IPS-15b (cell line): ENCODE measurements at regions not wholly inside any gene's neighbourhood (a gene's known extent, or its start where the extent isn't known, plus 50 kb on each side); places are given as distances from the start of the nearest gene placed in this dataset.
"Not testable (repeated sequence)": the region's sequence is repeated elsewhere in the genome, so short reads cannot be mapped to it uniquely, and the experiment has no call there.

Source experiments
- H3K27me3 ChIP-seq: one replicate; pipeline ENCODE4 v1.6.1; 2013; ENCODE audit warnings: low read length; ENCODE audit not compliant: control insufficient read depth, insufficient read depth
- H3K36me3 ChIP-seq: one replicate; pipeline ENCODE4 v1.6.1; 2013; ENCODE audit warnings: low read length; ENCODE audit not compliant: control insufficient read depth, insufficient read depth
- H3K4me1 ChIP-seq: one replicate; pipeline ENCODE4 v1.6.1; 2013; ENCODE audit warnings: mild to moderate bottlenecking, low read length; ENCODE audit not compliant: control insufficient read depth, insufficient read depth
- H3K4me3 ChIP-seq: one replicate; pipeline ENCODE4 v1.5.1; 2013; ENCODE audit warnings: low read depth, low read length
- H3K9ac ChIP-seq: one replicate; pipeline ENCODE4 v1.6.1; 2013; ENCODE audit warnings: low read depth, mild to moderate bottlenecking, low read length
- H3K9me3 ChIP-seq: one replicate; pipeline ENCODE4 v1.6.1; 2013; ENCODE audit warnings: mild to moderate bottlenecking, low read length; ENCODE audit not compliant: control insufficient read depth, insufficient read depth

DNA sequence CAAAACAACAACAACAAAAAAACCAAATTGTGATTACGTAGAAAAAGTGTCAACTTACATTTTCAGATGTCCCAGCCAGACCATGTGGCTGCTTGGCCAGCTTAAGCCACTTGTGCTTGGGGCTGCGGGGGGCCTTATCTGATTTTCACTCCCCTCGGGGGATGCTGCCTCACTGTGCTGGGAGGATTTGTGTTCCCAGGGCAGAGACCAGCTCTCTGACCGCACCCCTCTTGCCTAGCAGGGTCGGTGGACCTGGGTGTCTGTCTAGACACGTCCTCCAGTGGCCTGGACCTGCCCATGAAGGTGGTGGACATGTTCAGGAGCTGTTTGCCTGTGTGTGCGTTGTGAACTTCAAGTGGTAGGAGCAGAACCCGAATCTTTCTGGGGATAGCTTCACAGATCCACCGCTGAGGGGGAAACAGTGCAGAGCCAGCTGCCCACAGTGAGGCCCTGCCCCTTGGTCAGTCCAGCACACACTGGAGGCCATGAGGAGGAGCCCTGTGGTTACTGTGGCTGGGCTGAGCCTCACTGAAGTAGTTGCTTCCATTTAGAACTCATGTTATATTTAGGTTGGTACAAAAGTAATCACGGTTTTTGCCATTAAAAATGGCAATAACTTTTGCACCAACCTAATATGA lies 173.9 kb downstream of the ADRA2C start:
- not testable (repeated sequence) for H3K4me1 ChIP-seq, H3K36me3 ChIP-seq, H3K4me3 ChIP-seq, H3K9me3 ChIP-seq, H3K27me3 ChIP-seq, H3K9ac ChIP-seq

DNA sequence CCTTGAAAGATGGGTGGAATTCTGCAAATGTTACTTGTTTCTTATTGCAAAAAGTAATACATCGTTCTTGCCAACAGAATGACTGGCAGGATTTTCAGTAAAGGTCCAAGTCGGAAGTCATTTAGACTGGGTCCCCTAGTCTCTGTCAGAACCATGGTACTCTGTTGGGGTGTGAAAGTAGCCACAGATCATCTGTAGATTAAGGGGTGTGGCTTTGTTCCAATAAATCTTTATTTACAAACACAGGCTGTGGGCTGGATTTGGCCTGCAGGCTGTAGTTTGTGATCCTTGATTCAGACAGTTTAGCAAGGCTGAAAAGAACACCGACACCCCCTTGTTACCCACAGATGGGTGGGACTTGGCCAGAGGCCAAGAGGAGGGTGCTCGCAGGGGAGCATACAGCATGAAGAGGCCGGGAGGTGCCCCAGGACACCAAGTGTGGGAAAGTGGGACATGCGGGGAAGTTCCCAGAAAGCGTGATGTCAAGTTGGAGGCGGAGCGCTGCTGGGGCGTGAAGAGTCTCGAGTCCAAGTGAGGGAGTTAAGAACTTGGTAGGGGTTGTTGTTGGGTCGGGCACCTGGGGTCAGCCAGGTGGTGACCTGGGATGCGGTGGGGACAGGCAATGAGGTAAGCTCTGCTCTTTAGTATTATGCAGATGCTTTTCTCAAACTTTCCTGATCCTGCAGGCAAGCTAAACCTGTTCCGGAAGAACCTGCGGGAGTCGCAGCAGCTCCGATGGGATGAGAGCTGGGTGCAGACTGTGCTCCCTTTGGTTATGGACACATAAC lies 175.7 kb downstream of the ADRA2C start:
- H3K36me3 ChIP-seq, H3K9me3 ChIP-seq, H3K9ac ChIP-seq, H3K4me3 ChIP-seq, H3K4me1 ChIP-seq, H3K27me3 ChIP-seq: not testable (repeated sequence)

DNA sequence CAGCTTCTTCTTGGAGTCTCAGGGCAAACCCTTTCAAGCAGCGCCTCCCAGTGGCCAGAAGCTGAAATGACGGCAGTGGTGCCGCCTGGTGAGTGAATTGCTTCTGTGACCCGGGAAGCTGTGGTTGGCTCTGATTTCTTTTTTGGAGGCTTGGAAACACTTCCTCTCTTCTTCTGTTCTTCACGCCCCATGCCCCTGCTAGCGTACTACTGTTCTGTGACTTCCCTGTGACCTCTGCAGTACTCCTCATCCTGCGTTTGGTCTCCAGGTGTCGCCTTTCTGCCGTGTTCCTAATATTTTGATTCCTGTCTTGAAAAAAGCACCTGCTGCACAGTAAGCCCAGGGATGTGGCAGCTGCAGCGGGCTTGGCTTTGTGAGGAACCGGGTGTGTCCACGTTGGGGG lies 176.4 kb downstream of the ADRA2C start:
- not testable (repeated sequence) for H3K9me3 ChIP-seq, H3K27me3 ChIP-seq, H3K4me3 ChIP-seq, H3K9ac ChIP-seq, H3K4me1 ChIP-seq, H3K36me3 ChIP-seq

DNA sequence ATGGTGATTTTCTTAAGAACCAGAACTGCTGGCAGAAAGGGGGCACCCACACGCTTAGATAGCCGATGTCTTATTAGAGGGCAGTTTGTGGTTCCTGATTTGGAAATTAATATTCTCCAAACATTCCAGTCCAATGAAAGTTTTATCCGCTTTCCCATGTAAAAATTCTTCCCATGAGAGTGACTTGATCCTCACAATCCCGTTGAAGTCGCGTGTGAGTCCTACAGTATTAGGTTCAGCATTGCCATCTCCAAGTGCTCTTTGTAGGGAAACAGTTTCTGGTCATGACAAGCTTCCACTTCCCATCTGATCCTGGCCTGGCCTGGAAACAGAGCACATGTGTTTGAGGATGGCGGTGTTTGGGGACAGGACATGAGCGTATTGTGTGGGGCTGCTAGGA lies 176.9 kb downstream of the ADRA2C start:
- not testable (repeated sequence) for H3K36me3 ChIP-seq, H3K9ac ChIP-seq, H3K27me3 ChIP-seq, H3K9me3 ChIP-seq, H3K4me3 ChIP-seq, H3K4me1 ChIP-seq

DNA sequence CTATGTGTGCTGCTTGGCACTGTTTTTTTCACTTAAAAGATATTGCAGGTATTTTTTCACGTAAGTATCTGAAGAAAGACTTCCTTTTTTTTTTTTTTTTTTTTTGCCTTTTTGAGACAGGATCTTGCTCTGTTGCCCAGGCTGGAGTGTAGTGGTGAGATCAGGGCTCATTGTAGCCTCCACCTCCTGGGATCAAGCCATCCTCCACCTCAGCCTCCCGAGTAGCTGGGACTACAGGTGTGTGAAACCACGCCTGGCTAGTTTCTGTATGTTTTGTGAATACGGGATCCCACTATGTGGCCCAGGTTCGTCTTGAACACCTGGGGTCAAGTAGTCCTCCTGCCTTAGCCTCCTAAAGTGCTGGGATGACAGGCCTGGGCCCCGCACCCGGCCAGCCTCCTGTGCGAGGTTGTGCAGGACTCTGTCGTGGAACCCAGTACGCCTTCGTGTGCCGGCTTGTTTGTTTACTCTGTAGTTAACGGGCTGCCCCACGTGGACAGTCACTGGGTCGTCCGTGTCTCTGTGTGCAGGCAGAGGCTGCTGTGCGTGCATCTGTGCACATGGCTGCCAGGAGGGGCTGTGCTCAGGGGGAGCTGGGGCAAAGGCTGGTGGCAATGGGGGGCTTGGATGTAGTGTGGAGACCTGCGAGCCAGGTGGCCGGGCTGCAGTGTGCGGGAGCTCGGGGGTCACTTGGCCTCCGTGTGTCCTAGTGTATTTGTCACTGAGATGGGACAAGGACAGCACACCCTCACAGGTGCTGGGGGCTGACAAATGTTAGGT lies 179.5 kb downstream of the ADRA2C start:
- H3K4me1 ChIP-seq: no peaks in the 10 kb centered on the region
- H3K9me3 ChIP-seq: no peaks in the 10 kb centered on the region
- no peaks in the 10 kb centered on the region for H3K27me3 ChIP-seq
- peaks cover 8% of the 10 kb centered on the region for H3K36me3 ChIP-seq
- no peak overlapping the region for H3K4me3 ChIP-seq
- no peak overlapping the region for H3K9ac ChIP-seq

DNA sequence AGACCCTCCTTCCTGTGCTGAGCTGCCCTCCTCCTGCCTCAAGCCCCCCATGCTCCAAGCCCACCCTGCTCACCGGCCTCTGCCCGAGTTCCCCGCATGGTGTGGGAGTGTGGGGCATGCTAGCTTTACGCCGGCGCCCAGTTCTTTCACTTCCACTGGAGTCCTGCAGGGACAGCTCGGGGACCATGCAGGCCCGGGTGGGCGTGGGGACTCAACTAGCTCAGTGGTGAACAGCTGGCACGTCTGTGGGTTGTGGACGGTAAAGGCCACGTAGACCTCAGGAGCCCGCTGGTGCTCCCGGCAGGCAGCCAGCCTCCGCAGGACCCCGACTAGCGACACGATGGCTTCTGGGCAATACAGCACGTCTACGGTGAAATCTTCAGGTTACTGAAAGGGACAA lies 180.4 kb downstream of the ADRA2C start:
- H3K36me3 ChIP-seq: peaks cover 11% of the 10 kb centered on the region
- H3K4me1 ChIP-seq, H3K9ac ChIP-seq, H3K9me3 ChIP-seq, H3K4me3 ChIP-seq, H3K27me3 ChIP-seq: not testable (repeated sequence)

DNA sequence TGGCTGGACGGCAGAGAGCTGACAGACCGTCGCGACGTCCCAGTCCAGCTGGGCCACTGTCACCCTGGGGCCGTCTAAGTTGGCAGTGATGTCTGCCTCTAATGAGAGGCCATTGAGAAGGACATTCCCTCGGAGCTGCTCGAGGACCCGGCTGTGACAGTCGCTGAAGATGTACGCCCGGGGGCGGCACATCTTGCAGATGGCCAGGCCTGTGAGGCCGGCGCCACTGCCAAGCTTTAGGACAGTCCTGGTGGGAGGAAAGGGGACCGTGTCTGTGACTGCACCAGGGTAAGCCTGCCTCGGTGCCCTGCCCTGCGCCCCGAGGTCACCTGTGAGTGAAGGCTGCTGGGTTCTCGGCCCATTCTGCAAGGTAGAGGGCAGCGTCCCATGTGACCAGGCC lies 181.6 kb downstream of the ADRA2C start:
- H3K4me1 ChIP-seq, H3K27me3 ChIP-seq, H3K9me3 ChIP-seq, H3K9ac ChIP-seq, H3K4me3 ChIP-seq: not testable (repeated sequence)
- peaks cover 15% of the 10 kb centered on the region for H3K36me3 ChIP-seq

DNA sequence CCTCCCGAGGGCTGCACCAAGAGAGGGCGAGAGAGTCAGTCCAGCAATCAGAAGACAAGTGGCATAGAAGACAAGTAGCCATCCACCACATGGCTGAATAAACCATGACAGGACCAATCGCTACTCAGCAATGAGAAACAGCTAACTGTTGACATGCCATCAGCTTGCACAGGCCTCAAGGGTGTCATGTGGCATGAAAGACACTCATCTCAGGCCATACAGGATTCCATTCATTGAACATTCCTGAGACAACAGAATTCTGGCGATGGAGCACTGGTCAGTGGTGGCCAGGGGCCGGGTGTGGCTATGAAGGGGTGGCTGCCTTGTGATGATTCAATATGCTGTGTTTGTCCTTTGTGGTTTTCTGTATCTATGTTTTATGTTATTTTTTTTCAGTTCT lies 182.0 kb downstream of the ADRA2C start:
- not testable (repeated sequence) for H3K27me3 ChIP-seq, H3K9ac ChIP-seq, H3K9me3 ChIP-seq, H3K4me3 ChIP-seq, H3K4me1 ChIP-seq
- peaks cover 15% of the 10 kb centered on the region for H3K36me3 ChIP-seq

DNA sequence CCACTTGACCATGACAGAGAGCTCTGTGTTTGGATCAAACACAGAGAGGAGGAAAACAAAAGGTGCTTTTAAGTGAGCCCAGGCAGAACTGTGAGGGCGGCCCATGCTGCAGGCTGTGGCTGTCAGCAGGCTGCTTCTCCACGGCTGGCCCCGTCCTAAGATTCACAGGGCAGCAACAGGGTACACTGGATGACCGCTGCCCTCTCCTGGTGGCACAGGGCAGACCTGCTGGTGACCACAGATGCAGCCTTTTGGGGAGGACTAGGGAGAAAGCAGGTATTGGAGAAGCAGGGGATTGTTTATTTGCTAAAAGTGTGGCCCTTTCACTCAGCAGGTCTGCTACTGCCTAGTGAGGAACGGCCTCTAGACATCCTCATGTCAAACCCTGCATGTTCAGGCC lies 183.7 kb downstream of the ADRA2C start:
- H3K4me1 ChIP-seq, H3K9me3 ChIP-seq, H3K9ac ChIP-seq, H3K27me3 ChIP-seq, H3K4me3 ChIP-seq: not testable (repeated sequence)
- H3K36me3 ChIP-seq: peaks cover 15% of the 10 kb centered on the region

DNA sequence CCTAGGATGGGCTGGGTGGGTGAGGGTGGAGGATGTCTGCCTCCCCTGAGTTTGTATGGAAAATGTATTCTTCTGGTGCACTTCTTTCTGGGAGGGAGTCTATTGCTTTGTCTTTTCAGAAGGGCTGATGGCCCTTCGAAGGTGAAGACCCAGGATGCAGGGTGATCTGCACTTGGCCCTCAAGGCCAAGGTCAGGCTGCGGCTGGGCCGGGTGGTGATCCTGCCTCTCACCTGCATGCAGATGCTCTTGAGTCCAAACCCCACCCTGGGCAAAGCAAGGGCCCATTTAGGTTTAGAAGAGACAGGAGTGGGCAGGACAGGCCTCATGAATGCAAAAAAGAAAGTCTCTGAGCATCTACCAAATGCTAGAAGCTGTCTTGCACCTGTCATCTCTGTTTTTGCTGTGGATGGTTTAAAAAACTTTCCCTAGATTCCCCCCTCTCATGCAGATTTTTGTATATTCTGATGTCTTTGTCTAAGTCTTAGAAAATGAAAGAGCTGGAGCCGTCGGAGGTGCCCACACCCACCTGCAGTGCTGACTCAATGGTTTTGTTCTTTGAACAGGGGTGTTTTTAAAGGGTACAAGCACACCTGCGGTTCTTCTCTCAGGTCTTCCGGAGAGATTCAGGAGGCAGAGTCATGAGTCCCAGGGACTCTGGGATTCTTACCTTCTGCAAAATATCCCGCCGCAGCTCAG lies 186.4 kb downstream of the ADRA2C start:
- not testable (repeated sequence) for H3K27me3 ChIP-seq, H3K9ac ChIP-seq, H3K4me1 ChIP-seq, H3K9me3 ChIP-seq, H3K36me3 ChIP-seq, H3K4me3 ChIP-seq

DNA sequence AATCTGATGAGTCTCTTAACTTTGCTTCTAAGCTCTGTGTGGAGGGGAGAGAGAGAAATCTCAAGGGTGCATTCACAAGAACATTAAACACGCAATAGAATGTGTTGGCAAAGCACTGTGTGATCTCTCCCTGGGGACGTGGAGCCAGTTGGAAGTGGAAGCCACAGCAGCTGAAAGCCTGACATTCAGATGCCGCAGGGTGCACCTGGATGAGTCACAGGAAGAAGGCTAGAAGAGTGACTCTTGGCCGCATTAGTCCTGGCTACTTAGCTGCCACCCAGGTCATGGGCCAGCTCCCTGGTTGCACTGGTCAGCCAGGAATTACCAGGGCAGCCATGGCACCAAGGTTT lies 186.9 kb downstream of the ADRA2C start:
- H3K9ac ChIP-seq, H3K4me1 ChIP-seq, H3K36me3 ChIP-seq, H3K27me3 ChIP-seq, H3K9me3 ChIP-seq, H3K4me3 ChIP-seq: not testable (repeated sequence)
